GM21717 (cell line): ENCODE measurements at regions not wholly inside any gene's neighbourhood (a gene's known extent, or its start where the extent isn't known, plus 50 kb on each side); places are given as distances from the start of the nearest gene placed in this dataset.

Experiments used
- ATAC-seq: cut with Tn5 transposase; IDR thresholded peaks from one replicate; pipeline ENCODE4 v1.9.1; 2021; ENCODE audit warnings: mild to moderate bottlenecking, moderate library complexity; ENCODE audit not compliant: unreplicated experiment

- ATAC-seq = no peak
Measured at GRCh38 chr21:26412885-26413284, 160.2 kb downstream of the CYYR1 start.

- no peak for ATAC-seq
Measured at GRCh38 chr21:26409735-26410134, 163.4 kb downstream of the CYYR1 start.

GRCh38 chr21:26408511-26408910, 164.6 kb downstream of the CYYR1 start:
- no peak for ATAC-seq

GRCh38 chr21:26406526-26406925, 166.6 kb downstream of the CYYR1 start:
- ATAC-seq = no peak

GRCh38 chr21:26405735-26406361, 167.2 kb downstream of the CYYR1 start:
- ATAC-seq = peak; percentile 55

- no peak for ATAC-seq
Measured at GRCh38 chr21:26405071-26405470, 168.0 kb downstream of the CYYR1 start.

- ATAC-seq = no peak
Measured at GRCh38 chr21:26404288-26404687, 168.8 kb downstream of the CYYR1 start.

- ATAC-seq = no peak
Measured at GRCh38 chr21:26403321-26403720, 169.8 kb downstream of the CYYR1 start.

GRCh38 chr21:26397545-26397944, 175.5 kb downstream of the CYYR1 start:
- ATAC-seq = no peak

- ATAC-seq = no peak
Measured at GRCh38 chr21:26394341-26394740, 178.7 kb downstream of the CYYR1 start.

GRCh38 chr21:26391166-26391565, 181.9 kb downstream of the CYYR1 start:
- no peak for ATAC-seq

GRCh38 chr21:26389971-26390641, 183.0 kb downstream of the CYYR1 start:
- ATAC-seq = peak; percentile 77

- no peak for ATAC-seq
Measured at GRCh38 chr21:26388731-26389231, 184.3 kb downstream of the CYYR1 start.

GRCh38 chr21:26385721-26386120, 187.4 kb downstream of the CYYR1 start:
- ATAC-seq = no peak

GRCh38 chr21:26379561-26379960, 193.5 kb downstream of the CYYR1 start:
- no peak for ATAC-seq

- ATAC-seq = no peak
Measured at GRCh38 chr21:26377111-26377694, 195.9 kb downstream of the CYYR1 start.

- no peak for ATAC-seq
Measured at GRCh38 chr21:26374817-26375216, 198.3 kb downstream of the CYYR1 start.

- ATAC-seq = no peak
Measured at GRCh38 chr21:26368591-26369320, 198.2 kb upstream of the APP start.

- ATAC-seq = no peak
Measured at GRCh38 chr21:26366781-26367180, 196.2 kb upstream of the APP start.

GRCh38 chr21:26365849-26366248, 195.3 kb upstream of the APP start:
- no peak for ATAC-seq

GRCh38 chr21:26351661-26352060, 181.1 kb upstream of the APP start:
- no peak for ATAC-seq

- ATAC-seq = no peak
Measured at GRCh38 chr21:26332867-26333266, 162.3 kb upstream of the APP start.
